GM12891 (cell line): ENCODE measurements at regions not wholly inside any gene's neighbourhood (a gene's known extent, or its start where the extent isn't known, plus 50 kb on each side); places are given as distances from the start of the nearest gene placed in this dataset.

Source experiments
- PAX5 ChIP-seq: IDR thresholded peaks from 2 replicates; pipeline ENCODE4 v1.6.1; 2011; ENCODE audit warnings: low read length, moderate library complexity, mild to moderate bottlenecking; ENCODE audit not compliant: insufficient read depth, severe bottlenecking
- POLR2A ChIP-seq: IDR thresholded peaks from 2 replicates; pipeline ENCODE4 v1.6.1; 2011; ENCODE audit warnings: low read depth, low read length, control low read depth
- POLR2AphosphoS5 ChIP-seq: IDR thresholded peaks from 2 replicates; pipeline ENCODE4 v1.6.1; 2011; ENCODE audit warnings: low read depth, low read length, control low read depth
- POU2F2 ChIP-seq: IDR thresholded peaks from 2 replicates; pipeline ENCODE4 v1.6.1; 2011; ENCODE audit warnings: low read depth, mild to moderate bottlenecking, control low read depth, low read length, moderate library complexity
- SPI1 ChIP-seq: IDR thresholded peaks from 2 replicates; pipeline ENCODE4 v1.6.1; 2011; ENCODE audit warnings: low read depth, low read length, control low read depth
- TAF1 ChIP-seq: IDR thresholded peaks from 2 replicates; pipeline ENCODE4 v1.6.1; 2011; ENCODE audit warnings: low read depth, low read length, control low read depth

DNA sequence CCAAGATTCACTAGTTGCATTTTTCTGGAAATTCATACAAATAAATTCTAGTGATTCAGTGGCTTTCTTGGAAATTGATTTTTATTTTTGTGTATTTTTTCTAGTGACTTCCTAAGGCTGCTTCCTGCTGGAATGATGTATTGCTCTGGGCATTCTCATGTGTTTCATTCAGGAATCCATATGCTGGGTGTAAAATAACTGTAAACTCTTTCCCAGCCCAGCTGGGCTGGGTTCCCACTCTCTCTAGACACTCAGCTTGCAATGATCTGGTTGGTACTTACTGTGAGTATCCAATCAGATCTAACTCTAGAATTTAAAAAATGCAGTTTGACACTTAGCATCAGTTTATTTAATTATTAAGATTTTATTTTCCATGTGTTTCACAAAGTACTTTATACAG lies 882.2 kb downstream of the STIM2 start:
- TF ChIP-seq POLR2A (no peak), TAF1 (no peak), POLR2AphosphoS5 (no peak), SPI1 (no peak), PAX5 (no peak), POU2F2 (no peak)
